Mesendoderm (in vitro differentiated cells): ENCODE measurements at regions not wholly inside any gene's neighbourhood (a gene's known extent, or its start where the extent isn't known, plus 50 kb on each side); places are given as distances from the start of the nearest gene placed in this dataset.
A peak's percentile ranks its signal among the peaks of the same experiment; 100 is the strongest.

Source experiments
- DNase-seq: peaks from one replicate; pipeline ENCODE4 v3.0.0; 2013
- H2AK5ac ChIP-seq: 2 replicates; pipeline ENCODE4 v1.6.1; 2013; ENCODE audit warnings: low read length, inconsistent platforms
- H2BK120ac ChIP-seq: 2 replicates; pipeline ENCODE4 v1.6.1; 2013; ENCODE audit warnings: low read depth, mild to moderate bottlenecking, low read length, moderate library complexity, mixed read lengths
- H2BK15ac ChIP-seq: replicated peaks from 2 replicates; pipeline ENCODE4 v1.6.1; 2013; ENCODE audit warnings: low read depth, mild to moderate bottlenecking, moderate library complexity
- H2BK5ac ChIP-seq: 2 replicates; pipeline ENCODE4 v1.6.1; 2013; ENCODE audit warnings: low read length, inconsistent platforms
- H3K18ac ChIP-seq: 2 replicates; pipeline ENCODE4 v1.6.1; 2013; ENCODE audit warnings: mild to moderate bottlenecking, low read length, mixed read lengths
- H3K23ac ChIP-seq: one replicate; pipeline ENCODE4 v1.6.1; 2013; ENCODE audit warnings: low read length
- H3K27ac ChIP-seq: 2 replicates; pipeline ENCODE4 v1.5.1; 2013; ENCODE audit warnings: low read depth, mild to moderate bottlenecking, inconsistent platforms, low read length, moderate library complexity
- H3K27me3 ChIP-seq: 2 replicates; pipeline ENCODE4 v1.6.1; 2013; ENCODE audit warnings: low read length, control low read depth, mild to moderate bottlenecking, inconsistent platforms; ENCODE audit not compliant: insufficient read depth, poor library complexity
- H3K36me3 ChIP-seq: 2 replicates; pipeline ENCODE4 v1.6.1; 2013; ENCODE audit warnings: low read length, inconsistent platforms; ENCODE audit not compliant: control insufficient read depth, insufficient read depth
- H3K4ac ChIP-seq: one replicate; pipeline ENCODE4 v1.6.1; 2013; ENCODE audit warnings: low read depth, mild to moderate bottlenecking, low read length, moderate library complexity
- H3K4me1 ChIP-seq: 2 replicates; pipeline ENCODE4 v1.6.1; 2013; ENCODE audit warnings: low read depth, low read length, inconsistent platforms; ENCODE audit not compliant: control insufficient read depth
- H3K4me2 ChIP-seq: 2 replicates; pipeline ENCODE4 v1.6.1; 2013; ENCODE audit warnings: low read length
- H3K4me3 ChIP-seq: 2 replicates; pipeline ENCODE4 v1.5.1; 2013; ENCODE audit warnings: mild to moderate bottlenecking, low read length
- H3K56ac ChIP-seq: one replicate; pipeline ENCODE4 v1.6.1; 2013; ENCODE audit warnings: low read length
- H3K79me1 ChIP-seq: 2 replicates; pipeline ENCODE4 v1.6.1; 2013; ENCODE audit warnings: low read length, inconsistent platforms
- H3K79me2 ChIP-seq: 2 replicates; pipeline ENCODE4 v1.6.1; 2013; ENCODE audit warnings: mild to moderate bottlenecking, low read length; ENCODE audit not compliant: control insufficient read depth, insufficient read depth
- H3K9ac ChIP-seq: 2 replicates; pipeline ENCODE4 v1.6.1; 2013; ENCODE audit warnings: low read length, inconsistent platforms
- H4K5ac ChIP-seq: one replicate; pipeline ENCODE4 v1.6.1; 2013; ENCODE audit warnings: low read length
- H4K8ac ChIP-seq: one replicate; pipeline ENCODE4 v1.6.1; 2013; ENCODE audit warnings: low read depth, mild to moderate bottlenecking, control low read depth, low read length, moderate library complexity
- WGBS: extraction: QIAGEN DNeasy Blood & Tissue Kit; methylation state at CpG from one replicate; pipeline ENCODE4 v1.1.7; 2013; ENCODE audit warnings: low lambda C conversion rate, missing lambda C conversion rate; ENCODE audit not compliant: insufficient coverage; ENCODE audit errors: extremely low coverage; 5-methylcytosine and 5-hydroxymethylcytosine counted together

DNA sequence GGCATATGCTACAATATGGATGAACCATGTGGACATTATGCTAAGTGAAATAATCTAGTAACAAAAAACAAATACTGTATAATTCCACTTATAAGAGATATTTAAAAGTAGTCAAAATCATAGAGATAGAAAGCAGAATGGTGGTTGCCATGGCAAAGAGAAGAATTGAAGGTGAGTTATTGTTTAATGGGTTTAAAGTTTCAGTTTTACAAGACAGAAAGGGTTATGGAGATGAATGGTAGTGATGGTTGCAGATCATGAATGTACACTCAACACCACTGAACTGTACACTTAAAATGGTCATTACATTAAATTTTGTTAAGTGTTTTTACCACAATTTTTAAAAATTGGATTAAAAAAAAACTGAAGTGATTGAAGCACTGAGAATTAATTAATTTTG lies 298.2 kb upstream of the ZC3H15 start:
- no peak overlapping the region for H3K4me3 ChIP-seq

DNA sequence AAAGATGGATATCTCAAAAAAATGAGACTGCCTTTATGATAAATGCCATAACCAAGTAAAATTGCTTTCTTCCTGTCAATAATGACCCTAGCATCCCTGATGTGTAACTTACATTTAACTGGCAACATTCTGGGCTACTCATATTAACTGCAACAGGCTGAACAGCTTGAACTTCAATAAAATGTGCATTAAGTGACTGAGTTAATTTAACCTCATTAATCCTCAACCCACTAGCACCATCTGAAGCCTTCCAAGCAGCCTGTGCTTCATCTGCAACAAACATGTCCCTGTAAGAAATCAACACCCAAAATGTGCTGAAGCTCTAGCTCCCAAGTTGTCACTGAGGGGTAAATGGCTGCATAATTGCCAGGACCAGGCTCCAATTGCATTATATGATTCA lies 296.2 kb upstream of the ZC3H15 start:
- Histone ChIP-seq H3K4ac (no peak overlapping the region), H3K18ac (no peak overlapping the region), H4K5ac (no peak overlapping the region), H4K8ac (no peak overlapping the region), H2BK120ac (no peak overlapping the region), H3K4me3 (no peak overlapping the region), H3K56ac (no peak overlapping the region), H3K4me2 (no peak overlapping the region), H3K79me2 (no peaks in the 10 kb centered on the region), H3K23ac (no peak overlapping the region), H2AK5ac (no peak overlapping the region), H3K36me3 (no peaks in the 10 kb centered on the region), H3K4me1 (no peaks in the 10 kb centered on the region), H2BK5ac (no peak overlapping the region), H3K79me1 (no peaks in the 10 kb centered on the region), H3K9ac (no peak overlapping the region), H2BK15ac (no peak overlapping the region), H3K27ac (no peak overlapping the region), H3K27me3 (no peaks in the 10 kb centered on the region)
- no peak for DNase-seq

More for the DNA sequence above, 298.2 kb upstream of the ZC3H15 start:
- H2AK5ac ChIP-seq, result no peak overlapping the region
- no peak overlapping the region for H3K18ac ChIP-seq
- H3K4me1 ChIP-seq, result no peaks in the 10 kb centered on the region
- no peak overlapping the region for H3K56ac ChIP-seq
- H4K8ac ChIP-seq, result no peak overlapping the region
- no peak overlapping the region for H3K27ac ChIP-seq
- no peaks in the 10 kb centered on the region for H3K79me2 ChIP-seq
- no peak for DNase-seq
- no peak overlapping the region for H3K23ac ChIP-seq
- no peak overlapping the region for H3K4me2 ChIP-seq
- no peak overlapping the region for H3K4ac ChIP-seq
- no peaks in the 10 kb centered on the region for H3K36me3 ChIP-seq
- H3K79me1 ChIP-seq, result no peaks in the 10 kb centered on the region
- H2BK15ac ChIP-seq, result no peak overlapping the region
- H2BK5ac ChIP-seq, result no peak overlapping the region
- no peak overlapping the region for H2BK120ac ChIP-seq
- no peak overlapping the region for H3K9ac ChIP-seq
- no peak overlapping the region for H4K5ac ChIP-seq
- no peaks in the 10 kb centered on the region for H3K27me3 ChIP-seq

DNA sequence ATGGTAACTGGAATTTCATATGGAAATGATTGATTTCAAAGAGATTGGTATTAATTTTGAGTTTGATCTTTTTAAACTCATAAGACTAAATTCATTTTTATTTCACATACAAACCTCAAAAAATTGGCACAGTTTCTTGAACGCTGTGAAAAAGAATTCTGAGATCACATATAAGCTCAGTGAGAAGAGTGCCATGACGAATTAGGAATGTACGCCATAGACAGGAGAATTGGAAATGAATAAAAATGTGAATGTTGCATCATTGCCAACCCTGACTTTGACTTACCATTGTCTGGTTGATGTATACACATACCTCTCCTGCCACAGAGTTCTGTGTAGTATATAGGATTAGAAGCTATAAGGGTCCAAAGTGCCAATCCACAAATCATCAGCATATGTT lies 290.4 kb upstream of the ZC3H15 start:
- Histone ChIP-seq H3K23ac (no peak overlapping the region), H3K4me2 (no peak overlapping the region), H3K56ac (no peak overlapping the region), H3K27me3 (no peaks in the 10 kb centered on the region), H3K4ac (no peak overlapping the region), H2BK5ac (no peak overlapping the region), H2BK15ac (no peak overlapping the region), H4K5ac (no peak overlapping the region), H3K36me3 (no peaks in the 10 kb centered on the region), H3K4me3 (no peak overlapping the region), H3K79me1 (no peaks in the 10 kb centered on the region), H4K8ac (no peak overlapping the region), H3K79me2 (no peaks in the 10 kb centered on the region), H2AK5ac (no peak overlapping the region), H3K4me1 (no peaks in the 10 kb centered on the region), H3K9ac (no peak overlapping the region), H3K18ac (no peak overlapping the region), H2BK120ac (no peak overlapping the region), H3K27ac (no peak overlapping the region)
- DNase-seq, result no peak
- no CpG with 5 or more reads among the region's 3 CpGs for WGBS

DNA sequence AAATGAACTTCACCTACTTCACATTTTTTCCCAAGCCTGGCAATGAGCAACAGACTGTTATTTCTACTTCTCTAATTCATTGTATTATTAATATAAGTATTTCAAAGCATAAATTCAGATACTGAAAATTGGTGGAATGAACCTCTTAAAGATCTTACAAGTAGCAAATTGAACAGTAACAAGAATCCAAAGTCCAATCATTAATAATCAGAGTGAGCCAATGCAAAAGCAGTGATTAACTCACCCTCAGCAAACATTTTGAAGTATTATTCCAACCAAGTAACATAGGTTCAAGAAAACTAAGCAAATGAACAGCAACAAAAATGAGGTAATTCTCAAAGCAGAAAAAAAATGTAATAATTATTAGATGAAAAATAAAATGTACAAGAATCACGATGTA lies 288.1 kb upstream of the ZC3H15 start:
- Histone ChIP-seq H3K27me3 (no peaks in the 10 kb centered on the region), H3K18ac (no peak overlapping the region)
- DNase-seq, result no peak

DNA sequence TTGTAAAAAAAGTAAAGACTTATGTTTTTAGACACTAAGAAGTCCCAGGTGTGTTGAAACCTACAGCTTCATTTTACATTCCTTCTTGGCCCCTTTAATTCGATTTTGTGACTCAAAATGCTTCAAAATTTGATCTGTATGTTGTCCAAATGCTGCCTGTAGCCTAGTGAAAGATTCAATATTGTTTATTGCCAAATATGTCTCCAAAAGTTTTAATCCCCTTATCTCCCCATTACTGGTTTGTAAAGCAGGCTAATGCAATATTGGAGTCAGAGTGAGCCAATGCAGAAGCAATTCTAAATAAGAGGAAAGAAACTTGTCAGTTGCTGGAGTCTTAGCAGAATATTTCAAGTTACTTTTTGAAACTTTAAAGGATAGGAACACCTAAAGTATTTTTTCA lies 287.0 kb upstream of the ZC3H15 start:
- H3K9ac ChIP-seq, result no peak overlapping the region
- H2BK15ac ChIP-seq, result no peak overlapping the region
- H3K27me3 ChIP-seq, result no peaks in the 10 kb centered on the region
- H2BK120ac ChIP-seq, result no peak overlapping the region
- no peak overlapping the region for H3K27ac ChIP-seq
- H2AK5ac ChIP-seq, result no peak overlapping the region
- no peaks in the 10 kb centered on the region for H3K79me2 ChIP-seq
- no peaks in the 10 kb centered on the region for H3K4me1 ChIP-seq
- no peak overlapping the region for H3K4ac ChIP-seq
- H4K8ac ChIP-seq, result no peak overlapping the region
- no peak overlapping the region for H4K5ac ChIP-seq
- H3K36me3 ChIP-seq, result no peaks in the 10 kb centered on the region
- H3K23ac ChIP-seq, result no peak overlapping the region
- no peak overlapping the region for H3K4me3 ChIP-seq
- no CpG with 5 or more reads among the region's 1 CpG for WGBS
- DNase-seq, result no peak
- no peaks in the 10 kb centered on the region for H3K79me1 ChIP-seq
- no peak overlapping the region for H3K4me2 ChIP-seq
- H3K18ac ChIP-seq, result no peak overlapping the region
- H2BK5ac ChIP-seq, result no peak overlapping the region
- no peak overlapping the region for H3K56ac ChIP-seq

More for the DNA sequence above, 288.1 kb upstream of the ZC3H15 start:
- H3K4me2 ChIP-seq, result no peak overlapping the region
- no CpG with 5 or more reads among the region's 1 CpG for WGBS
- H3K79me2 ChIP-seq, result no peaks in the 10 kb centered on the region
- no peaks in the 10 kb centered on the region for H3K79me1 ChIP-seq
- H3K27ac ChIP-seq, result no peak overlapping the region
- H3K4me3 ChIP-seq, result no peak overlapping the region
- no peak overlapping the region for H4K5ac ChIP-seq
- no peak overlapping the region for H2BK120ac ChIP-seq
- no peak overlapping the region for H2BK5ac ChIP-seq
- no peak overlapping the region for H2BK15ac ChIP-seq
- no peaks in the 10 kb centered on the region for H3K36me3 ChIP-seq
- no peak overlapping the region for H3K23ac ChIP-seq
- no peak overlapping the region for H3K9ac ChIP-seq
- no peak overlapping the region for H4K8ac ChIP-seq
- H3K56ac ChIP-seq, result no peak overlapping the region
- H3K4me1 ChIP-seq, result no peaks in the 10 kb centered on the region
- H3K4ac ChIP-seq, result no peak overlapping the region
- no peak overlapping the region for H2AK5ac ChIP-seq

DNA sequence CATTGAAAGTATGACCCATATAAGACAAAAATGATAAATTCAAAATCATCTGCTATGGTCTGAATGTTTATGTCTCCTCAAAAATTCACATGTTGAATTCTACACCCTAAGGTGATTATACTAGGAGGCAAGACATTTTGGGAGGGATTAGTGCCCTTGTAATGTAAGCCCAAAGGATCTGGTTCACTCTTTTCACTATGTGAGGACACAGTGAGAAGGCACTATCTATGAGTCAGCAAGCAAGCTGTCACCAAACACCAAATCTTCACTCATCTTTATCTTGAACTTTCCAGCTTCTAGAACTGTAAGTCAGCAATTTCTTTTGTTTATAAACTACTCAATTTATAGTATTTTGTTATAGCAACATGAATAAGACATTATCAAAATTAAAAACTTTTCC lies 284.7 kb upstream of the ZC3H15 start:
- H3K23ac ChIP-seq, result no peak overlapping the region
- H3K4ac ChIP-seq, result no peak overlapping the region
- H2AK5ac ChIP-seq, result no peak overlapping the region
- H3K4me2 ChIP-seq, result no peak overlapping the region
- H3K79me1 ChIP-seq, result no peaks in the 10 kb centered on the region
- no peak overlapping the region for H2BK120ac ChIP-seq
- no peak overlapping the region for H3K18ac ChIP-seq
- no peak overlapping the region for H2BK15ac ChIP-seq
- DNase-seq, result peak; percentile 59
- H3K4me3 ChIP-seq, result no peak overlapping the region
- no peak overlapping the region for H4K5ac ChIP-seq
- no peaks in the 10 kb centered on the region for H3K4me1 ChIP-seq
- H3K27me3 ChIP-seq, result no peaks in the 10 kb centered on the region
- no peak overlapping the region for H3K56ac ChIP-seq
- no peak overlapping the region for H3K27ac ChIP-seq
- no peaks in the 10 kb centered on the region for H3K79me2 ChIP-seq
- no peak overlapping the region for H3K9ac ChIP-seq
- no peak overlapping the region for H4K8ac ChIP-seq
- H2BK5ac ChIP-seq, result no peak overlapping the region
- no peaks in the 10 kb centered on the region for H3K36me3 ChIP-seq
